Naive thymus-derived CD8-positive, alpha-beta T cell (primary cell): ENCODE measurements at regions not wholly inside any gene's neighbourhood (a gene's known extent, or its start where the extent isn't known, plus 50 kb on each side); places are given as distances from the start of the nearest gene placed in this dataset.

Source experiments
- ATAC-seq, 2 donors: fragments of 150-1000 bp; cut with Tn5 transposase in 1 of 2; sonication (Bioruptor Pico), chemical (Tn5 transposase) in 1 of 2; 1 replicate in 1 of 2; 2 replicates in 1 of 2; pipeline ENCODE4 v1.10.0; 2021; ENCODE audit warnings: mild to moderate bottlenecking in 2 of 2, moderate library complexity in 2 of 2
- POLR2A ChIA-PET: fragments of 350-600 bp; sonication (Branson Sonifier 250); formaldehyde crosslinking; loops from one replicate; lab custom pipeline; 2021; ENCODE audit warnings: antibody characterized with exemption; lab: Charles Lee
- DNase-seq, 10 donors: peaks; one replicate each; pipeline versions ENCODE4 v3.0.0 to v3.0.0-alpha.2; 2020 to 2022
- H3K27ac Mint-ChIP-seq, 10 donors: one replicate each; pipeline ENCODE4 v1.8.0; 2020 to 2022; ENCODE audit warnings: mild to moderate bottlenecking in 10 of 10, mixed read lengths in 10 of 10, moderate library complexity in 4 of 10, inconsistent platforms in 1 of 10
- H3K27me3 Mint-ChIP-seq, 5 donors: one replicate each; pipeline ENCODE4 v1.8.0; 2021 to 2022; ENCODE audit warnings: mixed read lengths in 5 of 5
- H3K36me3 Mint-ChIP-seq, 3 donors: one replicate each; pipeline ENCODE4 v1.8.0; 2020 to 2022; ENCODE audit warnings: mixed read lengths in 3 of 3, mild to moderate bottlenecking in 2 of 3, inconsistent platforms in 1 of 3
- H3K4me1 Mint-ChIP-seq, 4 donors: one replicate each; pipeline ENCODE4 v1.8.0; 2021 to 2022; ENCODE audit warnings: mixed read lengths in 4 of 4
- H3K4me3 Mint-ChIP-seq, 10 donors: one replicate each; pipeline ENCODE4 v1.8.0; 2020 to 2022; ENCODE audit warnings: mild to moderate bottlenecking in 10 of 10, mixed read lengths in 10 of 10, moderate library complexity in 6 of 10, inconsistent platforms in 1 of 10
- H3K9me3 Mint-ChIP-seq, 9 donors: one replicate each; pipeline ENCODE4 v1.8.0; 2020 to 2022; ENCODE audit warnings: mixed read lengths in 9 of 9, mild to moderate bottlenecking in 3 of 9, inconsistent platforms in 1 of 9, moderate library complexity in 1 of 9

GRCh38 chr10:25694971-25695370, 239.1 kb upstream of the MYO3A start:
- H3K4me1 Mint-ChIP-seq = peaks cover 0 to 50% (median under 1%) of the 10 kb centered on the region in 4 donors
- H3K9me3 Mint-ChIP-seq = peaks cover 0 to 5% (median 0%) of the 10 kb centered on the region in 9 donors
- H3K27me3 Mint-ChIP-seq = peaks cover 4 to 25% (median 7%) of the 10 kb centered on the region in 5 donors
- H3K36me3 Mint-ChIP-seq = no peaks in the 10 kb centered on the region
- H3K27ac Mint-ChIP-seq = peak overlapping the region in 2 of 10 donors; percentile 17 to 26
- H3K4me3 Mint-ChIP-seq = peak overlapping the region in 1 of 10 donors; percentile 8
- POLR2A ChIA-PET = no interaction called here
- DNase-seq (no peak), ATAC-seq (no peak)

- ATAC-seq (no peak), DNase-seq (no peak)
- no peak overlapping the region for H3K27ac Mint-ChIP-seq
- H3K4me3 Mint-ChIP-seq = no peak overlapping the region
- no peaks in the 10 kb centered on the region for H3K36me3 Mint-ChIP-seq
- H3K27me3 Mint-ChIP-seq = peaks cover 4 to 22% (median 7%) of the 10 kb centered on the region in 5 donors
- peaks cover 0 to 50% (median under 1%) of the 10 kb centered on the region in 4 donors for H3K4me1 Mint-ChIP-seq
- peaks cover 0 to 5% (median 0%) of the 10 kb centered on the region in 9 donors for H3K9me3 Mint-ChIP-seq
- POLR2A ChIA-PET = no interaction called here
Measured at GRCh38 chr10:25695586-25695985, 238.4 kb upstream of the MYO3A start.

- Mint-ChIP-seq H3K4me1 (peaks cover 0 to 46% (median under 1%) of the 10 kb centered on the region in 4 donors), H3K4me3 (no peak overlapping the region), H3K27ac (peak overlapping the region in 1 of 10 donors; percentile 23), H3K9me3 (peaks cover 0 to 2% (median 0%) of the 10 kb centered on the region in 9 donors), H3K27me3 (peaks cover 4 to 22% (median 9%) of the 10 kb centered on the region in 5 donors), H3K36me3 (no peaks in the 10 kb centered on the region)
- DNase-seq = no peak
- POLR2A ChIA-PET = no interaction called here
- ATAC-seq = no peak
Measured at GRCh38 chr10:25696013-25696708, 237.9 kb upstream of the MYO3A start.

- H3K9me3 Mint-ChIP-seq = no peaks in the 10 kb centered on the region
- no peak overlapping the region for H3K27ac Mint-ChIP-seq
- H3K27me3 Mint-ChIP-seq = peaks cover 4 to 22% (median 9%) of the 10 kb centered on the region in 5 donors
- H3K4me3 Mint-ChIP-seq = no peak overlapping the region
- H3K36me3 Mint-ChIP-seq = no peaks in the 10 kb centered on the region
- ATAC-seq (no peak), DNase-seq (no peak)
- H3K4me1 Mint-ChIP-seq = peaks cover 0 to 39% (median under 1%) of the 10 kb centered on the region in 4 donors
- POLR2A ChIA-PET = no interaction called here
Measured at GRCh38 chr10:25697412-25697811, 236.6 kb upstream of the MYO3A start.

- POLR2A ChIA-PET = no interaction called here
- H3K27ac Mint-ChIP-seq = no peak overlapping the region
- peaks cover 4 to 22% (median 9%) of the 10 kb centered on the region in 5 donors for H3K27me3 Mint-ChIP-seq
Measured at GRCh38 chr10:25698638-25699037, 235.4 kb upstream of the MYO3A start.

GRCh38 chr10:25699631-25700030, 234.4 kb upstream of the MYO3A start:
- H3K9me3 Mint-ChIP-seq = no peaks in the 10 kb centered on the region
- no peak overlapping the region for H3K4me3 Mint-ChIP-seq
- ATAC-seq (no peak), DNase-seq (no peak)
- POLR2A ChIA-PET = interaction anchor here (0.6 kb wide), 1 partner anchor 11 kb away, joined by 4 read pairs; no protein-coding TSS in a partner anchor
- no peaks in the 10 kb centered on the region for H3K36me3 Mint-ChIP-seq
- no peak overlapping the region for H3K27ac Mint-ChIP-seq
- H3K27me3 Mint-ChIP-seq = peaks cover 4 to 21% (median 9%) of the 10 kb centered on the region in 5 donors
- peaks cover 0 to 19% (median under 1%) of the 10 kb centered on the region in 4 donors for H3K4me1 Mint-ChIP-seq

More at GRCh38 chr10:25698638-25699037, 235.4 kb upstream of the MYO3A start:
- Mint-ChIP-seq H3K9me3 (no peaks in the 10 kb centered on the region), H3K4me3 (no peak overlapping the region), H3K4me1 (peaks cover 0 to 27% (median under 1%) of the 10 kb centered on the region in 4 donors), H3K36me3 (no peaks in the 10 kb centered on the region)
- ATAC-seq (no peak), DNase-seq (no peak)

GRCh38 chr10:25701652-25702051, 232.4 kb upstream of the MYO3A start:
- no peak overlapping the region for H3K27ac Mint-ChIP-seq
- peaks cover 0 to 1% (median under 1%) of the 10 kb centered on the region in 4 donors for H3K4me1 Mint-ChIP-seq
- POLR2A ChIA-PET = no interaction called here
- ATAC-seq (no peak), DNase-seq (no peak)
- peaks cover 1 to 4% (median 2%) of the 10 kb centered on the region in 5 donors for H3K27me3 Mint-ChIP-seq
- no peak overlapping the region for H3K4me3 Mint-ChIP-seq
- no peaks in the 10 kb centered on the region for H3K9me3 Mint-ChIP-seq
- no peaks in the 10 kb centered on the region for H3K36me3 Mint-ChIP-seq

- POLR2A ChIA-PET = no interaction called here
- no peak overlapping the region for H3K4me3 Mint-ChIP-seq
- no peaks in the 10 kb centered on the region for H3K9me3 Mint-ChIP-seq
- H3K36me3 Mint-ChIP-seq = no peaks in the 10 kb centered on the region
- peaks cover 2 to 6% (median 3%) of the 10 kb centered on the region in 5 donors for H3K27me3 Mint-ChIP-seq
- H3K4me1 Mint-ChIP-seq = peaks cover 0 to 1% (median 0%) of the 10 kb centered on the region in 4 donors
- H3K27ac Mint-ChIP-seq = no peak overlapping the region
- DNase-seq = no peak
- ATAC-seq = no peak
Measured at GRCh38 chr10:25704622-25705021, 229.4 kb upstream of the MYO3A start.

GRCh38 chr10:25707572-25707971, 226.5 kb upstream of the MYO3A start:
- POLR2A ChIA-PET = no interaction called here
- no peaks in the 10 kb centered on the region for H3K36me3 Mint-ChIP-seq
- peaks cover 0 to 13% (median 3%) of the 10 kb centered on the region in 5 donors for H3K27me3 Mint-ChIP-seq
- no peaks in the 10 kb centered on the region for H3K9me3 Mint-ChIP-seq
- H3K27ac Mint-ChIP-seq = no peak overlapping the region
- H3K4me1 Mint-ChIP-seq = no peaks in the 10 kb centered on the region
- ATAC-seq (no peak), DNase-seq (no peak)
- no peak overlapping the region for H3K4me3 Mint-ChIP-seq

GRCh38 chr10:25707976-25708671, 225.9 kb upstream of the MYO3A start:
- peaks cover 0 to 13% (median 3%) of the 10 kb centered on the region in 5 donors for H3K27me3 Mint-ChIP-seq
- no peaks in the 10 kb centered on the region for H3K4me1 Mint-ChIP-seq
- DNase-seq (no peak), ATAC-seq (no peak)
- no peaks in the 10 kb centered on the region for H3K36me3 Mint-ChIP-seq
- H3K9me3 Mint-ChIP-seq = no peaks in the 10 kb centered on the region
- H3K27ac Mint-ChIP-seq = no peak overlapping the region
- no peak overlapping the region for H3K4me3 Mint-ChIP-seq
- POLR2A ChIA-PET = no interaction called here

- H3K4me1 Mint-ChIP-seq = no peaks in the 10 kb centered on the region
- peaks cover 0 to 25% (median 13%) of the 10 kb centered on the region in 5 donors for H3K27me3 Mint-ChIP-seq
- no peak for ATAC-seq
- no peaks in the 10 kb centered on the region for H3K9me3 Mint-ChIP-seq
- POLR2A ChIA-PET = no interaction called here
- no peak for DNase-seq
- H3K4me3 Mint-ChIP-seq = no peak overlapping the region
- H3K36me3 Mint-ChIP-seq = no peaks in the 10 kb centered on the region
- no peak overlapping the region for H3K27ac Mint-ChIP-seq
Measured at GRCh38 chr10:25713894-25714240, 220.2 kb upstream of the MYO3A start.

- Mint-ChIP-seq H3K27me3 (peaks cover 5 to 29% (median 18%) of the 10 kb centered on the region in 5 donors), H3K4me3 (no peak overlapping the region), H3K36me3 (no peaks in the 10 kb centered on the region), H3K27ac (no peak overlapping the region), H3K9me3 (no peaks in the 10 kb centered on the region), H3K4me1 (peaks cover 0 to 4% (median 0%) of the 10 kb centered on the region in 4 donors)
- DNase-seq (no peak), ATAC-seq (no peak)
- POLR2A ChIA-PET = no interaction called here
Measured at GRCh38 chr10:25724241-25724640, 209.8 kb upstream of the MYO3A start.
